ENCODE measurements at regions not wholly inside any gene's neighbourhood (a gene's known extent, or its start where the extent isn't known, plus 50 kb on each side); places are given as distances from the start of the nearest gene placed in this dataset.

DNA sequence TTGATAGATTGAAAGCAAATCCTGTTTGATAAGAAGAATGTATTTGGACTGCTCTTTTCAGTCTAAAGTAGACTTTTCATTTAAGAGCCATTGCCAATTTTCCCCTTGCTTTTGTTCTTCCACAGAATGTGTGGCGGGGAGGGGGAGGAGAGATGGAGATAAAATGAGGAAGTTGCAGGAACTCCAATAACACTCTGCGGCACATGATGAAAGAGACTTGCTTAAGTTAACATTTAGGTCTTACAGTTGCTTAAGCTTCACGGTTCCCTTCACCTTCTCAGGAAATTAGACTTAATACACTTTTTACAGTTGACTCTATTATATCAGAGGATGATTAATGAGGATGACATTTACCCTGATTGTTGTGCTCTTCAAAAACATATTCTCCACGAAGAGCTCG lies 537.3 kb downstream of the TMTC2 start:
- TF ChIP-seq EZH2 (IDR thresholded peaks at IDR 0.05; ENCODE audit: low read length), result no peak
- TF ChIP-seq, protein P1, sequence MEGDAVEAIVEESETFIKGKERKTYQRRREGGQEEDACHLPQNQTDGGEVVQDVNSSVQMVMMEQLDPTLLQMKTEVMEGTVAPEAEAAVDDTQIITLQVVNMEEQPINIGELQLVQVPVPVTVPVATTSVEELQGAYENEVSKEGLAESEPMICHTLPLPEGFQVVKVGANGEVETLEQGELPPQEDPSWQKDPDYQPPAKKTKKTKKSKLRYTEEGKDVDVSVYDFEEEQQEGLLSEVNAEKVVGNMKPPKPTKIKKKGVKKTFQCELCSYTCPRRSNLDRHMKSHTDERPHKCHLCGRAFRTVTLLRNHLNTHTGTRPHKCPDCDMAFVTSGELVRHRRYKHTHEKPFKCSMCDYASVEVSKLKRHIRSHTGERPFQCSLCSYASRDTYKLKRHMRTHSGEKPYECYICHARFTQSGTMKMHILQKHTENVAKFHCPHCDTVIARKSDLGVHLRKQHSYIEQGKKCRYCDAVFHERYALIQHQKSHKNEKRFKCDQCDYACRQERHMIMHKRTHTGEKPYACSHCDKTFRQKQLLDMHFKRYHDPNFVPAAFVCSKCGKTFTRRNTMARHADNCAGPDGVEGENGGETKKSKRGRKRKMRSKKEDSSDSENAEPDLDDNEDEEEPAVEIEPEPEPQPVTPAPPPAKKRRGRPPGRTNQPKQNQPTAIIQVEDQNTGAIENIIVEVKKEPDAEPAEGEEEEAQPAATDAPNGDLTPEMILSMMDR (optimal IDR thresholded peaks at IDR 0.05 in 1 of 3, IDR thresholded peaks at IDR 0.05 in 1 of 3, conservative IDR thresholded peaks at IDR 0.05 in 1 of 3; ENCODE audit: extremely low read depth in 1 of 3, insufficient read depth in 2 of 3, low read length in 3 of 3), result no peak

Measured in keratinocyte (primary cell).